Neural cell (in vitro differentiated cells): ENCODE measurements at regions not wholly inside any gene's neighbourhood (a gene's known extent, or its start where the extent isn't known, plus 50 kb on each side); places are given as distances from the start of the nearest gene placed in this dataset.

ENCODE experiments used
- H2AFZ ChIP-seq: fragments of 200-600, 300-800 bp; sonication (generic), shearing (Covaris generic); 2 replicates; pipeline ENCODE4 v1.6.0; 2014; ENCODE audit warnings: low read depth, mild to moderate bottlenecking, antibody characterized with exemption, low read length, moderate library complexity
- H3F3A ChIP-seq: fragments of 200-600 bp; shearing (Covaris generic); 2 replicates; pipeline ENCODE4 v1.6.1; 2016; ENCODE audit warnings: mild to moderate bottlenecking, moderate library complexity, mixed read lengths, antibody characterized with exemption, low read length; ENCODE audit not compliant: insufficient read depth, poor library complexity, severe bottlenecking
- H3K27ac ChIP-seq: fragments of 200-600, 300-800 bp; sonication (generic), shearing (Covaris generic); 2 replicates; pipeline ENCODE4 v1.5.1; 2014; ENCODE audit warnings: mild to moderate bottlenecking, low read length, moderate library complexity
- H3K27me3 ChIP-seq: fragments of 300-800, 200-600 bp; sonication (generic), shearing (Covaris generic); 2 replicates; pipeline ENCODE4 v1.6.0; 2014; ENCODE audit warnings: mild to moderate bottlenecking, low read depth, low read length, moderate library complexity; ENCODE audit not compliant: insufficient read depth
- H3K36me3 ChIP-seq: fragments of 300-800, 200-600 bp; sonication (generic), shearing (Covaris generic); 2 replicates; pipeline ENCODE4 v1.5.1; 2014; ENCODE audit warnings: mild to moderate bottlenecking, antibody characterized with exemption, low read length, moderate library complexity; ENCODE audit not compliant: insufficient read depth
- H3K4me2 ChIP-seq: fragments of 300-800, 200-600 bp; sonication (generic), shearing (Covaris generic); 2 replicates; pipeline ENCODE4 v1.6.0; 2014; ENCODE audit warnings: mild to moderate bottlenecking, low read length
- H3K4me3 ChIP-seq: fragments of 300-800, 200-600 bp; sonication (generic), shearing (Covaris generic); 2 replicates; pipeline ENCODE4 v1.5.1; 2014; ENCODE audit warnings: mild to moderate bottlenecking, low read length, moderate library complexity
- H3K79me2 ChIP-seq: fragments of 200-600 bp; shearing (Covaris generic); replicated peaks from 2 replicates; pipeline ENCODE4 v1.6.0; 2014; ENCODE audit warnings: mild to moderate bottlenecking, low read length, moderate library complexity; ENCODE audit not compliant: insufficient read depth
- H3K9ac ChIP-seq: fragments of 300-800, 200-600 bp; sonication (generic), shearing (Covaris generic); 2 replicates; pipeline ENCODE4 v1.6.1; 2016; ENCODE audit warnings: mild to moderate bottlenecking, low read length, mixed read lengths
- H3K9me2 ChIP-seq: fragments of 200-600 bp; shearing (Covaris generic); 2 replicates; pipeline ENCODE4 v1.6.1; 2016; ENCODE audit warnings: mild to moderate bottlenecking, low read length, mixed read lengths; ENCODE audit not compliant: insufficient read depth
- H3K9me3 ChIP-seq: fragments of 200-600, 300-800 bp; sonication (generic), shearing (Covaris generic); 2 replicates; pipeline ENCODE4 v1.6.1; 2016; ENCODE audit warnings: mild to moderate bottlenecking, mixed run types, low read length, moderate library complexity, mixed read lengths
- H4K20me1 ChIP-seq: fragments of 200-600 bp; shearing (Covaris generic); 2 replicates; pipeline ENCODE4 v1.6.1; 2016; ENCODE audit warnings: mild to moderate bottlenecking, mixed run types; ENCODE audit not compliant: insufficient read depth
- EP300 ChIP-seq: fragments of 450-650 bp; conservative IDR thresholded peaks from 2 replicates; pipeline ENCODE4 v1.6.1; 2014; ENCODE audit warnings: antibody characterized with exemption, mild to moderate bottlenecking, moderate library complexity; ENCODE audit not compliant: poor library complexity, severe bottlenecking
- EZH2 ChIP-seq: fragments of 200-600, 300-800 bp; shearing (Covaris generic), sonication (generic); IDR thresholded peaks from 2 replicates; pipeline ENCODE4 v1.6.1; 2014; ENCODE audit warnings: antibody characterized with exemption, low read length, borderline replicate concordance, mild to moderate bottlenecking; ENCODE audit not compliant: insufficient read depth, poor library complexity, severe bottlenecking
- MXI1 ChIP-seq: fragments of 450-650 bp; conservative IDR thresholded peaks from 2 replicates; pipeline ENCODE4 v1.6.1; 2014; ENCODE audit warnings: antibody characterized with exemption, mild to moderate bottlenecking; ENCODE audit not compliant: poor library complexity, severe bottlenecking
- POLR2AphosphoS5 ChIP-seq: IDR thresholded peaks from 2 replicates; pipeline ENCODE4 v1.6.1; 2012
- RAD21 ChIP-seq: fragments of 450-650 bp; conservative IDR thresholded peaks from 2 replicates; pipeline ENCODE4 v1.6.1; 2014; ENCODE audit warnings: antibody characterized with exemption, mild to moderate bottlenecking, moderate library complexity
- SMC3 ChIP-seq: fragments of 450-650 bp; conservative IDR thresholded peaks from 2 replicates; pipeline ENCODE4 v1.6.1; 2014; ENCODE audit warnings: antibody characterized with exemption, mild to moderate bottlenecking, moderate library complexity; ENCODE audit not compliant: poor library complexity
- TAF1 ChIP-seq: IDR thresholded peaks from 2 replicates; pipeline ENCODE4 v1.6.1; 2012; ENCODE audit warnings: low read depth
- TF ChIP-seq, protein P1 (sequence below): IDR thresholded peaks from 2 replicates; pipeline ENCODE4 v1.6.1; 2012; ENCODE audit warnings: borderline replicate concordance
- TF ChIP-seq, protein P2 (sequence below): fragments of 450-650 bp; IDR thresholded peaks from 2 replicates; pipeline ENCODE4 v1.5.1; 2014; ENCODE audit warnings: antibody characterized with exemption, mild to moderate bottlenecking, moderate library complexity; ENCODE audit not compliant: poor library complexity, severe bottlenecking

DNA sequence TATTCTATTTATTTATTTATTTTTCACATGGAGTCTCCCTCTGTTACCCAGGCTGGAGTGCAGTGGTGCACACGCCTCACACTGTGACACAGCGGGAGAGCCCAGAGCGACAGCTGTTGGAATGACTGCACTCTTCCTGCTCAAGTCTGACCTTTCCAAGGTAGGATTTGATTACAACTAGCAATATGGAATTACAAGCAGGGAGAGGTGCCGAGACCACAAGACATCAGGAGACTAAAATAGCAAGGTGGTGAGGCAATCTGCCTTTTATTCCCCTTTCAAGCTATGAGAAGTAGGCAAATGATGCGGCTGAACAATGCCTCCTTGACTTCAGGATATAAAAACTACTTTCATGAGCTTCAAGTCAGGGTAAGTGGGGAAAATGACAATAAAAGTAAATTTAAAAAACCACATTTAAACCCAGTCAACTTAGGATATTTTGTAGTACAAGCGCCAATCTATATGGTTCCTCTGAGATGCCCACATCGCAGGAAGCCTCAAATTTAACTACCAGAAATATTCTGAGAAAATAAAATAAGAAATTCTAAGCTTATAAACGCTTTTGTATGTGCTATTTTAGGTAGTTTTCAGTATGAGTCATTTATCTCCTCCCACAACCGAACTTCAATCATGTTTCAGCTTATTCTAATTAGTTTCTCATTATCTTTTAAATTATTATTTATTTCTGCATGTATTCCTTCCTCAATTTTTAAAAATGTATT, 146.9 kb upstream of the SGK1 start:
- Histone ChIP-seq H3K9me3 (no peaks in the 10 kb centered on the region), H2AFZ (no peak overlapping the region), H3K9me2 (no peaks in the 10 kb centered on the region), H3K27ac (no peak overlapping the region), H3K36me3 (no peaks in the 10 kb centered on the region), H3K4me3 (no peak overlapping the region), H3K9ac (no peak overlapping the region), H3K79me2 (no peaks in the 10 kb centered on the region), H3K4me2 (no peak overlapping the region), H4K20me1 (no peaks in the 10 kb centered on the region), H3F3A (no peaks in the 10 kb centered on the region), H3K27me3 (no peaks in the 10 kb centered on the region)
- no peak for TF ChIP-seq TAF1
- TF ChIP-seq, protein P1, sequence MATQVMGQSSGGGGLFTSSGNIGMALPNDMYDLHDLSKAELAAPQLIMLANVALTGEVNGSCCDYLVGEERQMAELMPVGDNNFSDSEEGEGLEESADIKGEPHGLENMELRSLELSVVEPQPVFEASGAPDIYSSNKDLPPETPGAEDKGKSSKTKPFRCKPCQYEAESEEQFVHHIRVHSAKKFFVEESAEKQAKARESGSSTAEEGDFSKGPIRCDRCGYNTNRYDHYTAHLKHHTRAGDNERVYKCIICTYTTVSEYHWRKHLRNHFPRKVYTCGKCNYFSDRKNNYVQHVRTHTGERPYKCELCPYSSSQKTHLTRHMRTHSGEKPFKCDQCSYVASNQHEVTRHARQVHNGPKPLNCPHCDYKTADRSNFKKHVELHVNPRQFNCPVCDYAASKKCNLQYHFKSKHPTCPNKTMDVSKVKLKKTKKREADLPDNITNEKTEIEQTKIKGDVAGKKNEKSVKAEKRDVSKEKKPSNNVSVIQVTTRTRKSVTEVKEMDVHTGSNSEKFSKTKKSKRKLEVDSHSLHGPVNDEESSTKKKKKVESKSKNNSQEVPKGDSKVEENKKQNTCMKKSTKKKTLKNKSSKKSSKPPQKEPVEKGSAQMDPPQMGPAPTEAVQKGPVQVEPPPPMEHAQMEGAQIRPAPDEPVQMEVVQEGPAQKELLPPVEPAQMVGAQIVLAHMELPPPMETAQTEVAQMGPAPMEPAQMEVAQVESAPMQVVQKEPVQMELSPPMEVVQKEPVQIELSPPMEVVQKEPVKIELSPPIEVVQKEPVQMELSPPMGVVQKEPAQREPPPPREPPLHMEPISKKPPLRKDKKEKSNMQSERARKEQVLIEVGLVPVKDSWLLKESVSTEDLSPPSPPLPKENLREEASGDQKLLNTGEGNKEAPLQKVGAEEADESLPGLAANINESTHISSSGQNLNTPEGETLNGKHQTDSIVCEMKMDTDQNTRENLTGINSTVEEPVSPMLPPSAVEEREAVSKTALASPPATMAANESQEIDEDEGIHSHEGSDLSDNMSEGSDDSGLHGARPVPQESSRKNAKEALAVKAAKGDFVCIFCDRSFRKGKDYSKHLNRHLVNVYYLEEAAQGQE, result peak; percentile 91

DNA sequence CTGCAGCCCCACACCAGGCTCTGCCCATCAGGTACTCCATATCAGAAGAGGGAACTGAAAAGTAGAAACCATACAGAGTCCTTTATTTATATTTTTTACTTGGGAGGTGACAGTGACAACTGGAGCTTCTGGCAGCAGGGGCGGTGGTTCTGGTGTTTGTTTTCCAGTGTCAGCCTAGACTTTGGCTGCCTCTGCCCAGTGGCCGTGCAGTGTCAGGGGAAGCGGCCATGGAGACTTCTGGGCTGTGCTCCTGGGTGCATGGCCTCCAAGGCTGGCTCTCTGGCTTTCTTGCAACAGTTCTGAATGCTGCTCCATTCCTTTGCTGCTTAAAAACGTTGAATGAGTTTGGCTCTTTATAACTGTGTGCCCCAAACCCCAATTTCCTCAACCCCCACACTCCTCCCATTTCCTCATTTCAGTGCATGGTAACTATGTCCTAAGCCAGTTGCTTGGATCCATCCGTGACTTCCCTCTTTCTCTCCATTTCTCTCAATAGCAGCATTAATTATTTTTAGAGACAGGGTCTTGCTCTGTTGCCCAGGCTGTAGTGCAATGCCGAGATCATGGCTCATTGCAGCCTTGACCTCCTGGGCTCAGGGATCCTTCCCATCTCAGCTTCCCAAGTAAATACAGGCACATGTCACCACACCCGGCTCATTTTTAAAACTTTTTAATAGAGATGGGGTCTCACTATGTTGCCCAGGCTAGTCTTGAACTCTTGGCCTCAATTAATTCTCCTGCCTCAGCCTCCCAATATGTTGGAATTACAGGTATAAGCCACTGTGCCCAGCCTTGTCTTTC, 141.1 kb upstream of the SGK1 start:
- Histone ChIP-seq H3K27me3 (no peaks in the 10 kb centered on the region), H4K20me1 (no peaks in the 10 kb centered on the region), H3K79me2 (no peaks in the 10 kb centered on the region), H3K9me2 (no peaks in the 10 kb centered on the region), H3K9me3 (no peaks in the 10 kb centered on the region), H3K27ac (no peak overlapping the region), H3K9ac (no peak overlapping the region), H3K36me3 (no peaks in the 10 kb centered on the region), H3K4me3 (no peak overlapping the region), H2AFZ (no peak overlapping the region), H3K4me2 (no peak overlapping the region), H3F3A (no peaks in the 10 kb centered on the region)
- TF ChIP-seq EP300 (no peak), TAF1 (no peak), RAD21 (no peak), MXI1 (no peak), POLR2AphosphoS5 (no peak), EZH2 (no peak), SMC3 (no peak)
- TF ChIP-seq, protein P2, sequence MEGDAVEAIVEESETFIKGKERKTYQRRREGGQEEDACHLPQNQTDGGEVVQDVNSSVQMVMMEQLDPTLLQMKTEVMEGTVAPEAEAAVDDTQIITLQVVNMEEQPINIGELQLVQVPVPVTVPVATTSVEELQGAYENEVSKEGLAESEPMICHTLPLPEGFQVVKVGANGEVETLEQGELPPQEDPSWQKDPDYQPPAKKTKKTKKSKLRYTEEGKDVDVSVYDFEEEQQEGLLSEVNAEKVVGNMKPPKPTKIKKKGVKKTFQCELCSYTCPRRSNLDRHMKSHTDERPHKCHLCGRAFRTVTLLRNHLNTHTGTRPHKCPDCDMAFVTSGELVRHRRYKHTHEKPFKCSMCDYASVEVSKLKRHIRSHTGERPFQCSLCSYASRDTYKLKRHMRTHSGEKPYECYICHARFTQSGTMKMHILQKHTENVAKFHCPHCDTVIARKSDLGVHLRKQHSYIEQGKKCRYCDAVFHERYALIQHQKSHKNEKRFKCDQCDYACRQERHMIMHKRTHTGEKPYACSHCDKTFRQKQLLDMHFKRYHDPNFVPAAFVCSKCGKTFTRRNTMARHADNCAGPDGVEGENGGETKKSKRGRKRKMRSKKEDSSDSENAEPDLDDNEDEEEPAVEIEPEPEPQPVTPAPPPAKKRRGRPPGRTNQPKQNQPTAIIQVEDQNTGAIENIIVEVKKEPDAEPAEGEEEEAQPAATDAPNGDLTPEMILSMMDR, result no peak
- TF ChIP-seq, protein P1, result no peak
